ENCODE measurements at regions not wholly inside any gene's neighbourhood (a gene's known extent, or its start where the extent isn't known, plus 50 kb on each side); places are given as distances from the start of the nearest gene placed in this dataset.

DNA sequence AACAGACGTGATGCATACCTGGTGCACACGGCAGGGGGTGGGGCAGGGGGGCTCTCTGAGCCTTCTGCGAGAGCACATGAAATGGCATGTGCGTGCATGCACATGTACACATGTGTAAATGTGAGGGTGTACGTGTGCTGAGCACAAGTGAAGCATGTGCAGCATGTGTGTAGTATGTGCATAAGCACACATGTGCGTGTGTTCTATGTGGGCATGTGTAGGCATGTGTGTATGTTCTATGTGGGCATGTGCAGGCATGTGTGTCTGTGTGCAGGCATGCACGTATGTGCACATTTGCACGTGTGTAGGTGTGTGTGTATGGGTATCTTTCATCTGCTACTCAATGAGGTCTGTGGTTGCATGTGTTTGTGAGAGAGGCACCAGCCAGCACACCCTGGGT is 371.2 kb downstream of the CTTN start:
- Mint-ChIP-seq H3K36me3 (no peaks in the 10 kb centered on the region), H3K4me3 (no peak overlapping the region), H3K9me3 (peaks cover 0 to 5% (median under 1%) of the 10 kb centered on the region in 8 donors), H3K27me3 (peaks cover 2 to 4% of the 10 kb centered on the region in 2 donors), H3K4me1 (no peaks in the 10 kb centered on the region), H3K27ac (no peak overlapping the region)
- POLR2A ChIA-PET (ENCODE audit: partially characterized antibody), result no interaction called here
- no peak overlapping the region for H3K27ac ChIP-seq (ENCODE audit: low read depth, low read length)
- H3K36me3 ChIP-seq (ENCODE audit: insufficient read depth, low read length), result no peaks in the 10 kb centered on the region
- H3K27me3 ChIP-seq (ENCODE audit: insufficient read depth, low read length), result no peaks in the 10 kb centered on the region
- intact Hi-C loops (cut with micrococcal nuclease), result no loop called here
- CTCF ChIA-PET (ENCODE audit: partially characterized antibody), result no interaction called here
- no peaks in the 10 kb centered on the region for H3K9me3 ChIP-seq (ENCODE audit: control insufficient read depth in 1 of 2, low read length in 2 of 2)
- H3K4me3 ChIP-seq (ENCODE audit: low read length in 2 of 2), result no peak overlapping the region
- DNase-seq, result no peak
- no peaks in the 10 kb centered on the region for H3K4me1 ChIP-seq (ENCODE audit: insufficient read depth, low read length)

- intact Hi-C loops (cut with micrococcal nuclease), result no loop called here
- Histone ChIP-seq H3K4me3 (ENCODE audit: low read length in 2 of 2) (no peak overlapping the region), H3K36me3 (ENCODE audit: insufficient read depth, low read length) (no peaks in the 10 kb centered on the region), H3K4me1 (ENCODE audit: insufficient read depth, low read length) (no peaks in the 10 kb centered on the region), H3K27me3 (ENCODE audit: insufficient read depth, low read length) (no peaks in the 10 kb centered on the region), H3K9me3 (ENCODE audit: control insufficient read depth in 1 of 2, low read length in 2 of 2) (no peaks in the 10 kb centered on the region), H3K27ac (ENCODE audit: low read depth, low read length) (no peak overlapping the region)
- Mint-ChIP-seq H3K36me3 (no peaks in the 10 kb centered on the region), H3K27ac (no peak overlapping the region), H3K9me3 (peaks cover 0 to 5% (median under 1%) of the 10 kb centered on the region in 8 donors), H3K27me3 (peaks cover 3 to 4% of the 10 kb centered on the region in 2 donors), H3K4me1 (no peaks in the 10 kb centered on the region), H3K4me3 (no peak overlapping the region)
- ChIA-PET POLR2A (ENCODE audit: partially characterized antibody) (no interaction called here), CTCF (ENCODE audit: partially characterized antibody) (no interaction called here)
- DNase-seq, result no peak
Observed at GRCh38 chr11:70771099-70771885, 373.0 kb downstream of the CTTN start.

- Histone ChIP-seq H3K4me3 (ENCODE audit: low read length in 2 of 2) (no peak overlapping the region), H3K9me3 (ENCODE audit: control insufficient read depth in 1 of 2, low read length in 2 of 2) (no peaks in the 10 kb centered on the region), H3K36me3 (ENCODE audit: insufficient read depth, low read length) (no peaks in the 10 kb centered on the region), H3K27me3 (ENCODE audit: insufficient read depth, low read length) (no peaks in the 10 kb centered on the region), H3K4me1 (ENCODE audit: insufficient read depth, low read length) (no peaks in the 10 kb centered on the region), H3K27ac (ENCODE audit: low read depth, low read length) (no peak overlapping the region)
- H3K4me3 Mint-ChIP-seq, result no peak overlapping the region
- H3K27me3 Mint-ChIP-seq, result peaks cover 0 to 2% of the 10 kb centered on the region in 2 donors
- H3K36me3 Mint-ChIP-seq, result no peaks in the 10 kb centered on the region
- peaks cover 0 to 5% (median 0%) of the 10 kb centered on the region in 8 donors for H3K9me3 Mint-ChIP-seq
- ChIA-PET POLR2A (ENCODE audit: partially characterized antibody) (no interaction called here), CTCF (ENCODE audit: partially characterized antibody) (interaction anchor here (1.1 kb wide), 1 partner anchor 16 kb away, joined by 3 read pairs; no protein-coding TSS in a partner anchor)
- intact Hi-C loops (cut with micrococcal nuclease), result no loop called here
- H3K4me1 Mint-ChIP-seq, result no peaks in the 10 kb centered on the region
- DNase-seq, result no peak
- no peak overlapping the region for H3K27ac Mint-ChIP-seq
Observed at GRCh38 chr11:70772950-70773349, 374.6 kb downstream of the CTTN start.

DNA sequence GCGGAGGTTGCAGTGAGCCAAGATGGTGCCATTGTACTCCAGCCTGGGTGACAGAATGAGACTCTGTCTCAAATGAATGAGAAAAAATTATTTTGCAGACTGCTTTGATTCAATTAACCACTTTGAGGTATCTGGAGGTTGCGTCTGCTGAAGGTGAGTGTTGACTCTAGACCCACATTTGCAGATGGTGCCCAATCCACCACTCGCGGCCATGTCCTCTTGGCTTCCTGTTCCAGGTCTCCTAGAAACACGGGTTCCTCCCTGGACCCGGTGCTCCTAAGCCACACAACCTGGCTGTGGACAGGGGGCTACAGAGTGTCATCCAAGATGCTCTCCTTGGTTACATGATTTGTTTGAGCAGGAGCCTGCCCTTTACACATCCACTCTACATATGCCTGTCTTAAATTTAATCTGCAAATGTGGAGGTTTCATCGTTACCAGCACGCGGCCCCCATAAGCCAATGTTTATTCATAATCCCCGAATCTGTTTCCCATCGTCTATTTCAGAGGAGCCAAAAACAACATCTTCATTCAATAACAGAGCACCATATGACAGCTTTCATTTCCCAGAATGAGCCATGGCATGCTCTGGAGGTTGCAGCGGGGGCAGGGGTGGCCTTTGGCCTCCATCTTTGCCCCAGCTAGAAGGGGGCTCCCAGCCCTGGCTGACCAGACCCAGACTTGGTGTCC is 377.2 kb downstream of the CTTN start:
- Mint-ChIP-seq H3K27me3 (peaks cover 0 to 2% of the 10 kb centered on the region in 2 donors), H3K36me3 (no peaks in the 10 kb centered on the region), H3K4me1 (no peaks in the 10 kb centered on the region), H3K27ac (no peak overlapping the region), H3K4me3 (no peak overlapping the region), H3K9me3 (peaks cover 0 to 5% (median 0%) of the 10 kb centered on the region in 8 donors)
- ChIA-PET POLR2A (ENCODE audit: partially characterized antibody) (no interaction called here), CTCF (ENCODE audit: partially characterized antibody) (no interaction called here)
- no peaks in the 10 kb centered on the region for H3K9me3 ChIP-seq (ENCODE audit: control insufficient read depth in 1 of 2, low read length in 2 of 2)
- intact Hi-C loops (cut with micrococcal nuclease), result no loop called here
- no peak for DNase-seq
- H3K27ac ChIP-seq (ENCODE audit: low read depth, low read length), result no peak overlapping the region
- H3K36me3 ChIP-seq (ENCODE audit: insufficient read depth, low read length), result no peaks in the 10 kb centered on the region
- no peaks in the 10 kb centered on the region for H3K4me1 ChIP-seq (ENCODE audit: insufficient read depth, low read length)
- H3K4me3 ChIP-seq (ENCODE audit: low read length in 2 of 2), result no peak overlapping the region
- H3K27me3 ChIP-seq (ENCODE audit: insufficient read depth, low read length), result no peaks in the 10 kb centered on the region

- ChIA-PET CTCF (ENCODE audit: partially characterized antibody) (no interaction called here), POLR2A (ENCODE audit: partially characterized antibody) (no interaction called here)
- peaks cover 0 to 5% (median 0%) of the 10 kb centered on the region in 8 donors for H3K9me3 Mint-ChIP-seq
- H3K4me3 ChIP-seq (ENCODE audit: low read length in 2 of 2), result no peak overlapping the region
- no peaks in the 10 kb centered on the region for H3K4me1 Mint-ChIP-seq
- no peaks in the 10 kb centered on the region for H3K4me1 ChIP-seq (ENCODE audit: insufficient read depth, low read length)
- DNase-seq, result no peak
- H3K36me3 ChIP-seq (ENCODE audit: insufficient read depth, low read length), result no peaks in the 10 kb centered on the region
- no peaks in the 10 kb centered on the region for H3K36me3 Mint-ChIP-seq
- intact Hi-C loops (cut with micrococcal nuclease), result no loop called here
- no peaks in the 10 kb centered on the region for H3K27me3 ChIP-seq (ENCODE audit: insufficient read depth, low read length)
- H3K4me3 Mint-ChIP-seq, result no peak overlapping the region
- H3K27ac ChIP-seq (ENCODE audit: low read depth, low read length), result no peak overlapping the region
- peaks cover 0 to 2% of the 10 kb centered on the region in 2 donors for H3K27me3 Mint-ChIP-seq
- no peaks in the 10 kb centered on the region for H3K9me3 ChIP-seq (ENCODE audit: control insufficient read depth in 1 of 2, low read length in 2 of 2)
- no peak overlapping the region for H3K27ac Mint-ChIP-seq
Observed at GRCh38 chr11:70776914-70777532, 378.7 kb downstream of the CTTN start.

DNA sequence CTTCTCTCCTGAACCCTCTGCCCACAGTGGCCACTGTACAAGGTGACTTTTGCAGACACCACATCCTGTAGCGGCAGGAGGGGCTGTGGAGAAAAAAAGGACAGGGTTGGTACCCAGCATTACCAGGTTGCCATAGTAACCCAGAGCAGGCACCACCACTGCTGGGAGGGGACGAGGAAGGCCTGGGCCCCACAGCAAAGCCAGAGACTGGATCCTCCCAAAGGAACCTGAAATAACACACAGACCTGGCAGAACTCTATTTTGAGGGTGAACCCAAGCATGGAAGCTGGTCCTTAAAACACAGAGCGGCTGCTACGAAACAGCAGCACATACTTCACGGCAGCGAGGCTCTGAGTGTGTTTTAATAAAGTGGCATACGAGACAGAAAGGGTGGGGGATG is 380.6 kb downstream of the CTTN start:
- Mint-ChIP-seq H3K4me1 (no peaks in the 10 kb centered on the region), H3K36me3 (no peaks in the 10 kb centered on the region), H3K4me3 (no peak overlapping the region), H3K27me3 (peaks cover 1 to 2% of the 10 kb centered on the region in 2 donors), H3K9me3 (peaks cover 0 to 3% (median 0%) of the 10 kb centered on the region in 8 donors), H3K27ac (no peak overlapping the region)
- no peaks in the 10 kb centered on the region for H3K9me3 ChIP-seq (ENCODE audit: control insufficient read depth in 1 of 2, low read length in 2 of 2)
- POLR2A ChIA-PET (ENCODE audit: partially characterized antibody), result no interaction called here
- H3K4me3 ChIP-seq (ENCODE audit: low read length in 2 of 2), result no peak overlapping the region
- no peaks in the 10 kb centered on the region for H3K36me3 ChIP-seq (ENCODE audit: insufficient read depth, low read length)
- no peak overlapping the region for H3K27ac ChIP-seq (ENCODE audit: low read depth, low read length)
- no peaks in the 10 kb centered on the region for H3K27me3 ChIP-seq (ENCODE audit: insufficient read depth, low read length)
- DNase-seq, result no peak
- CTCF ChIA-PET (ENCODE audit: partially characterized antibody), result no interaction called here
- no peaks in the 10 kb centered on the region for H3K4me1 ChIP-seq (ENCODE audit: insufficient read depth, low read length)
- intact Hi-C loops (cut with micrococcal nuclease), result no loop called here

GRCh38 chr11:70779433-70780245 is 381.3 kb downstream of the CTTN start:
- Mint-ChIP-seq H3K4me1 (no peaks in the 10 kb centered on the region), H3K4me3 (no peak overlapping the region), H3K9me3 (no peaks in the 10 kb centered on the region), H3K27me3 (peaks cover 1 to 2% of the 10 kb centered on the region in 2 donors), H3K27ac (no peak overlapping the region), H3K36me3 (no peaks in the 10 kb centered on the region)
- CTCF ChIA-PET (ENCODE audit: partially characterized antibody), result no interaction called here
- Histone ChIP-seq H3K27ac (ENCODE audit: low read depth, low read length) (no peak overlapping the region), H3K9me3 (ENCODE audit: control insufficient read depth in 1 of 2, low read length in 2 of 2) (no peaks in the 10 kb centered on the region), H3K4me1 (ENCODE audit: insufficient read depth, low read length) (no peaks in the 10 kb centered on the region), H3K36me3 (ENCODE audit: insufficient read depth, low read length) (no peaks in the 10 kb centered on the region), H3K27me3 (ENCODE audit: insufficient read depth, low read length) (no peaks in the 10 kb centered on the region), H3K4me3 (ENCODE audit: low read length in 2 of 2) (no peak overlapping the region)
- no peak for DNase-seq
- POLR2A ChIA-PET (ENCODE audit: partially characterized antibody), result no interaction called here
- intact Hi-C loops (cut with micrococcal nuclease), result no loop called here

Data from CD4-positive, alpha-beta memory T cell (primary cell).